ENCODE measurements at regions not wholly inside any gene's neighbourhood (a gene's known extent, or its start where the extent isn't known, plus 50 kb on each side); places are given as distances from the start of the nearest gene placed in this dataset.

DNA sequence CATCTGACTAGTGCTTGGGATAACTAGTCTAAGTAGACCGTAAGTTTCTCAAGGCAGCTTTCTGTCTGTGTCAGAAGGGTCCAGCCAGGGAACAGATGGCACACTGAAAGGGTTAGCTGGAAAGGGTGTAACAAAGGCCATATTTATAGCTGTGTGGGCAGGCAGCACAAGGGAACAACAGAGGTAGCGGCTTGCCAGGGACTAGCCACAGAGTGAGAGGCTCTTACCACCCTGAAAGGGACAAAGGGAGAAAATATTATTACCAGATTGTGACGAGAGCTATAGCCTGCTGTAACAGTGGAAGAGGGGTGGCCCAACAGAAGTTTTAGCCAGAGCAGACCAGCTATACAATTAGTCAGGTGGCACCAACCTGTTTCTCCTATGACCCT is 129.4 kb downstream of the CCDC34 start:
- Histone ChIP-seq H3K27me3 (no peaks in the 10 kb centered on the region), H3K4me3 (no peak overlapping the region), H3K9me3 (no peaks in the 10 kb centered on the region), H3K4me1 (no peaks in the 10 kb centered on the region), H3K36me3 (no peaks in the 10 kb centered on the region), H3K27ac (no peak overlapping the region)
- ATAC-seq (ENCODE audit: low FRiP score in 2 of 2) (peak in 1 of 2 donors; percentile 2), DNase-seq (no peak)
- TF ChIP-seq EP300 (IDR thresholded peaks at IDR 0.05): no peak
- TF ChIP-seq POLR2AphosphoS5 (IDR thresholded peaks at IDR 0.05): no peak
- TF ChIP-seq POLR2A (IDR thresholded peaks at IDR 0.05): no peak
- TF ChIP-seq, protein P1, sequence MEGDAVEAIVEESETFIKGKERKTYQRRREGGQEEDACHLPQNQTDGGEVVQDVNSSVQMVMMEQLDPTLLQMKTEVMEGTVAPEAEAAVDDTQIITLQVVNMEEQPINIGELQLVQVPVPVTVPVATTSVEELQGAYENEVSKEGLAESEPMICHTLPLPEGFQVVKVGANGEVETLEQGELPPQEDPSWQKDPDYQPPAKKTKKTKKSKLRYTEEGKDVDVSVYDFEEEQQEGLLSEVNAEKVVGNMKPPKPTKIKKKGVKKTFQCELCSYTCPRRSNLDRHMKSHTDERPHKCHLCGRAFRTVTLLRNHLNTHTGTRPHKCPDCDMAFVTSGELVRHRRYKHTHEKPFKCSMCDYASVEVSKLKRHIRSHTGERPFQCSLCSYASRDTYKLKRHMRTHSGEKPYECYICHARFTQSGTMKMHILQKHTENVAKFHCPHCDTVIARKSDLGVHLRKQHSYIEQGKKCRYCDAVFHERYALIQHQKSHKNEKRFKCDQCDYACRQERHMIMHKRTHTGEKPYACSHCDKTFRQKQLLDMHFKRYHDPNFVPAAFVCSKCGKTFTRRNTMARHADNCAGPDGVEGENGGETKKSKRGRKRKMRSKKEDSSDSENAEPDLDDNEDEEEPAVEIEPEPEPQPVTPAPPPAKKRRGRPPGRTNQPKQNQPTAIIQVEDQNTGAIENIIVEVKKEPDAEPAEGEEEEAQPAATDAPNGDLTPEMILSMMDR (IDR thresholded peaks at IDR 0.05): no peak
- WGBS, 2 donors: 88 to 95% methylated on average over 3 of the region's 3 CpGs

DNA sequence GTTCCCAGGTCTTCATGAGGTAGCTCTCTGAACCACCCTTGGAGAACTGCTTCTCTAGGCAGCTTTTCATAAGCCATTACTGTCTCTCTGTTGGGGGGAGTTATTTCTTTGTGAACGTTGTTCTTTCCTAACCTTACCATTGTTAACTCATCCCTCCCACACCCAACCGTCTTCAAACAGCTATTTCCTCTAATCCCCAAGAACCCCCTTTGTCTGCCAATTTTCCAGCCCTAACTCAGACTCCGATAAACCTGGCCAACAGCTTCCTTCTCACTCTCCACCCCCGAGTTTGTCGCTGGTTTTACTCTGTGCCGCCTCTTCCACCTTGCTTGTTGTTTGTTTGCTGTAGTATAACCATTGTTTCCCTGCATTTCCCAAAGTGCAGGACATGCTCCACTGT is 131.5 kb downstream of the CCDC34 start:
- Histone ChIP-seq H3K36me3 (no peaks in the 10 kb centered on the region), H3K27ac (no peak overlapping the region), H3K9me3 (no peaks in the 10 kb centered on the region), H3K4me1 (no peaks in the 10 kb centered on the region), H3K4me3 (no peak overlapping the region), H3K27me3 (no peaks in the 10 kb centered on the region)
- DNase-seq: no peak
- TF ChIP-seq POLR2A (IDR thresholded peaks at IDR 0.05): no peak
- no peak for TF ChIP-seq EP300 (IDR thresholded peaks at IDR 0.05)
- no peak for TF ChIP-seq POLR2AphosphoS5 (IDR thresholded peaks at IDR 0.05)
- TF ChIP-seq, protein P1 (IDR thresholded peaks at IDR 0.05): no peak
- 36 to 40% methylated on average over 6 of the region's 6 CpGs for WGBS, 2 donors
- ATAC-seq (ENCODE audit: low FRiP score in 2 of 2): no peak

DNA sequence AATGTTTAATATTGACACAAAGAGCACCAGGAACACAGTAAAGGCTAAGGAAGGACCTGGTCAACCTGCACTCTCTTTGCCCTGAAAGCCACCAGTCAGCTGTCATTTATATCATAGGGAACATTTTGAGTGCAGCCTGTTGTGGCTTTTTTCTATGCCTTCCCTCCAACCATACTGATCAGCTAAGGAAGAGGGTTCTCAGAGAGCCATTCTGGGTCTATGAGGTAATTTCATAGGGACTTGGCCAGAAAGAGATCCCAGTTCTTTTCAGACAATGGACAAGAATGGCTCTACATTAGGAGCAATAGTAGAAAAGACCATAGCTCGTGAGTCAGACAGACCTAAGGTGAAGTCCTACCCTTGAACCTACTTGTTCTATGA is 132.8 kb downstream of the CCDC34 start:
- no peaks in the 10 kb centered on the region for H3K27me3 ChIP-seq
- no peaks in the 10 kb centered on the region for H3K4me1 ChIP-seq
- ATAC-seq (ENCODE audit: low FRiP score in 2 of 2): no peak
- H3K36me3 ChIP-seq: no peaks in the 10 kb centered on the region
- 75 to 81% methylated on average over 1 of the region's 1 CpG for WGBS, 2 donors
- H3K9me3 ChIP-seq: no peaks in the 10 kb centered on the region
- H3K27ac ChIP-seq: no peak overlapping the region
- no peak for TF ChIP-seq POLR2AphosphoS5 (IDR thresholded peaks at IDR 0.05)
- no peak for TF ChIP-seq POLR2A (IDR thresholded peaks at IDR 0.05)
- TF ChIP-seq EP300 (IDR thresholded peaks at IDR 0.05): no peak
- TF ChIP-seq, protein P1 (IDR thresholded peaks at IDR 0.05): no peak
- DNase-seq: no peak
- H3K4me3 ChIP-seq: no peak overlapping the region

DNA sequence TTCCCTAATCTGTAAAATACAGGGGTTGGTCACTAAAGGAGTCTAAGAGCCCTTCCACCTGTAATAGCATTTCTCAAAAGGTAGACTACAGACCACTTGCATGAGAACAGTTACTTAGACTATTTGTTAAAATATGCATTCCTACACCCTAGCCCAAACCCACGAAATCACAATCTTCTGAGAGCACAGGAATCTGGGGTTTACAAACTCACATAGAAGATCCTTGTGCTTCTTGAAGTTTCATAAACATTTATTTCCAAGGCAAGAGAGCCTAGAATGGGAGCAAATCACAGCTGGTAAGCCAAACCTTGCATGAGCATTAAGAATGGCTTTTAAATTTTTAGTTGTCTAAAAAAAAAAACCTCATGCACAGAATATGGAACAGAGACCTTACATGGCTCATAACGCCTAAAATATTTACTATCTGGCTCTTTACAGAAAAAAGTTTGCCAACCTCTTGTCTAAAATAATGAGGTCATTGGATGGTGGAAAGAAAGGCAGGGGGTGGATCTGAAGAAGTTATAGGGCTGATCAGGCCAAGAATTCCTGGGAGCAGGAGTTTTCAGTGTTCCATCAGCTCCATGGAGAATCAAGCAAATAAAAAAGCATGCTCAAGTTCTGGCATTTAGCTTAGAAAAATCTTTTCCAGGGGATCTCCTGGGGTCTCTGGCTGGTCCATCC is 133.4 kb downstream of the CCDC34 start:
- 60 to 65% methylated on average over 2 of the region's 2 CpGs for WGBS, 2 donors
- DNase-seq: no peak

More for the DNA sequence above, 133.4 kb downstream of the CCDC34 start:
- no peak for ATAC-seq (ENCODE audit: low FRiP score in 2 of 2)
- no peaks in the 10 kb centered on the region for H3K36me3 ChIP-seq
- H3K4me3 ChIP-seq: no peak overlapping the region
- no peaks in the 10 kb centered on the region for H3K9me3 ChIP-seq
- no peaks in the 10 kb centered on the region for H3K27me3 ChIP-seq
- TF ChIP-seq EP300 (IDR thresholded peaks at IDR 0.05) (no peak), POLR2AphosphoS5 (IDR thresholded peaks at IDR 0.05) (no peak), POLR2A (IDR thresholded peaks at IDR 0.05) (no peak)
- TF ChIP-seq, protein P1 (IDR thresholded peaks at IDR 0.05): no peak
- no peak overlapping the region for H3K27ac ChIP-seq
- no peaks in the 10 kb centered on the region for H3K4me1 ChIP-seq

Data from upper lobe of left lung (tissue), 6 donors.